Posterior cingulate gyrus (tissue), 11 donors: ENCODE measurements at regions not wholly inside any gene's neighbourhood (a gene's known extent, or its start where the extent isn't known, plus 50 kb on each side); places are given as distances from the start of the nearest gene placed in this dataset.

Source experiments
- DNase-seq, 10 donors: peaks; one replicate each; pipeline versions ENCODE4 v3.0.0 to v3.0.0-alpha.2; 2020 to 2021; ENCODE audit warnings: mixed read lengths in 3 of 10
- intact Hi-C: fragments of 100-400 bp; cut with DNase I; formaldehyde crosslinking; loops from one replicate; pipeline ENCODE4 v1.15.1; 2023

GRCh38 chr4:122203407-122203806 lies 51.3 kb downstream of the BLTP1 start:
- no peak for DNase-seq
- intact Hi-C loops: no loop called here

GRCh38 chr4:122205687-122206086 lies 53.6 kb downstream of the BLTP1 start:
- no peak for DNase-seq
- intact Hi-C loops: no loop called here

GRCh38 chr4:122212880-122213279 lies 60.7 kb downstream of the BLTP1 start:
- DNase-seq: no peak
- intact Hi-C loops: no loop called here

GRCh38 chr4:122218762-122219161 lies 66.6 kb downstream of the BLTP1 start:
- intact Hi-C loops: no loop called here
- DNase-seq: no peak

- DNase-seq: no peak
- intact Hi-C loops: no loop called here
Measured at GRCh38 chr4:122219356-122219755, 67.2 kb downstream of the BLTP1 start.

GRCh38 chr4:122221322-122221721 lies 69.2 kb downstream of the BLTP1 start:
- intact Hi-C loops: no loop called here
- DNase-seq: no peak

GRCh38 chr4:122224348-122224747 lies 72.2 kb downstream of the BLTP1 start:
- intact Hi-C loops: no loop called here
- no peak for DNase-seq

GRCh38 chr4:122227202-122227601 lies 75.1 kb downstream of the BLTP1 start:
- DNase-seq: no peak
- intact Hi-C loops: no loop called here

- intact Hi-C loops: no loop called here
- DNase-seq: no peak
Measured at GRCh38 chr4:122229857-122230256, 77.7 kb downstream of the BLTP1 start.

GRCh38 chr4:122232633-122233032 lies 80.5 kb downstream of the BLTP1 start:
- DNase-seq: no peak
- intact Hi-C loops: no loop called here

GRCh38 chr4:122234686-122235085 lies 82.6 kb downstream of the BLTP1 start:
- intact Hi-C loops: no loop called here
- no peak for DNase-seq

GRCh38 chr4:122243785-122244184 lies 91.7 kb downstream of the BLTP1 start:
- no peak for DNase-seq
- intact Hi-C loops: no loop called here

- DNase-seq: no peak
- intact Hi-C loops: no loop called here
Measured at GRCh38 chr4:122244764-122245163, 92.6 kb downstream of the BLTP1 start.

- DNase-seq: no peak
- intact Hi-C loops: no loop called here
Measured at GRCh38 chr4:122246551-122246950, 94.4 kb downstream of the BLTP1 start.

GRCh38 chr4:122249357-122249756 lies 97.2 kb downstream of the BLTP1 start:
- DNase-seq: no peak
- intact Hi-C loops: no loop called here

- intact Hi-C loops: no loop called here
- DNase-seq: peak in 3 of 10 donors; percentile 46 to 69 (median 60)
Measured at GRCh38 chr4:122252584-122252983, 100.5 kb downstream of the BLTP1 start.

GRCh38 chr4:122259849-122260248 lies 107.7 kb downstream of the BLTP1 start:
- DNase-seq: no peak
- intact Hi-C loops: no loop called here

- DNase-seq: no peak
- intact Hi-C loops: no loop called here
Measured at GRCh38 chr4:122276359-122276758, 102.5 kb upstream of the ADAD1 start.

- intact Hi-C loops: no loop called here
- no peak for DNase-seq
Measured at GRCh38 chr4:122278976-122279375, 99.8 kb upstream of the ADAD1 start.

- intact Hi-C loops: no loop called here
- no peak for DNase-seq
Measured at GRCh38 chr4:122279670-122280069, 99.1 kb upstream of the ADAD1 start.

- intact Hi-C loops: no loop called here
- no peak for DNase-seq
Measured at GRCh38 chr4:122285285-122285684, 93.5 kb upstream of the ADAD1 start.

GRCh38 chr4:122293374-122294365 lies 85.1 kb upstream of the ADAD1 start:
- DNase-seq: peak in 4 of 10 donors; percentile 17 to 82 (median 56)
- intact Hi-C loops: no loop called here
